ENCODE measurements at regions not wholly inside any gene's neighbourhood (a gene's known extent, or its start where the extent isn't known, plus 50 kb on each side); places are given as distances from the start of the nearest gene placed in this dataset.

- TF ChIP-seq CTCF (IDR thresholded peaks at IDR 0.05) = no peak
- TF ChIP-seq POLR2A (IDR thresholded peaks at IDR 0.05) = no peak
Measured at GRCh38 chrY:21459648-21460047, 51.5 kb upstream of the RBMY1B start.

All from Peyer's patch (tissue), 4 donors.